IPS-NIHi11 (cell line): ENCODE measurements at regions not wholly inside any gene's neighbourhood (a gene's known extent, or its start where the extent isn't known, plus 50 kb on each side); places are given as distances from the start of the nearest gene placed in this dataset.
"Not testable (repeated sequence)": the region's sequence is repeated elsewhere in the genome, so short reads cannot be mapped to it uniquely, and the experiment has no call there.

Experiments used
- DNase-seq: peaks from one replicate; pipeline ENCODE4 v3.0.0; 2012; ENCODE audit warnings: mixed read lengths, low spot score

GRCh38 chr10:56447613-56448012, 86.6 kb upstream of the ZWINT start:
- not testable (repeated sequence) for DNase-seq

GRCh38 chr10:56441337-56441736, 80.3 kb upstream of the ZWINT start:
- DNase-seq = not testable (repeated sequence)
